ENCODE measurements at regions not wholly inside any gene's neighbourhood (a gene's known extent, or its start where the extent isn't known, plus 50 kb on each side); places are given as distances from the start of the nearest gene placed in this dataset.

GRCh38 chr11:15526859-15527450, 412.2 kb downstream of the INSC start:
- H3K9me3 ChIP-seq (ENCODE audit: control insufficient read depth, low read length) = peaks cover 42% of the 10 kb centered on the region
- DNase-seq = no peak
- H3K27ac ChIP-seq (ENCODE audit: low read depth, low read length) = no peak overlapping the region
- Mint-ChIP-seq H3K4me3 (no peak overlapping the region), H3K36me3 (ENCODE audit: low read depth) (peaks cover 4% of the 10 kb centered on the region), H3K27me3 (ENCODE audit: insufficient read depth) (no peaks in the 10 kb centered on the region), H3K9me3 (peaks cover 40% of the 10 kb centered on the region), H3K4me1 (no peaks in the 10 kb centered on the region), H3K27ac (no peak overlapping the region)
- no peaks in the 10 kb centered on the region for H3K4me1 ChIP-seq (ENCODE audit: control insufficient read depth, insufficient read depth, low read length)
- 33% methylated on average over 1 of the region's 2 CpGs; no CpG with 5 or more reads in 1 of the 2 experiments for WGBS, 2 experiments (ENCODE audit: insufficient coverage in 1 of 2, insufficient read length in 1 of 2)
- H3K36me3 ChIP-seq (ENCODE audit: control insufficient read depth, insufficient read depth, low read length) = no peaks in the 10 kb centered on the region
- no peak for TF ChIP-seq CTCF (conservative IDR thresholded peaks at IDR 0.05)
- H3K27me3 ChIP-seq (ENCODE audit: control insufficient read depth, insufficient read depth, low read length, poor library complexity, severe bottlenecking) = no peaks in the 10 kb centered on the region
- no peak overlapping the region for H3K9ac ChIP-seq (ENCODE audit: extremely low read depth, low read length, poor library complexity, severe bottlenecking)
- H3K4me3 ChIP-seq (ENCODE audit: low read length) = no peak overlapping the region

- Mint-ChIP-seq H3K9me3 (peaks cover 15% of the 10 kb centered on the region), H3K4me3 (no peak overlapping the region), H3K4me1 (no peaks in the 10 kb centered on the region), H3K27ac (no peak overlapping the region), H3K36me3 (ENCODE audit: low read depth) (peaks cover 3% of the 10 kb centered on the region), H3K27me3 (ENCODE audit: insufficient read depth) (no peaks in the 10 kb centered on the region)
- H3K9ac ChIP-seq (ENCODE audit: extremely low read depth, low read length, poor library complexity, severe bottlenecking) = no peak overlapping the region
- peaks cover 20% of the 10 kb centered on the region for H3K9me3 ChIP-seq (ENCODE audit: control insufficient read depth, low read length)
- no peaks in the 10 kb centered on the region for H3K27me3 ChIP-seq (ENCODE audit: control insufficient read depth, insufficient read depth, low read length, poor library complexity, severe bottlenecking)
- no peak for TF ChIP-seq CTCF (conservative IDR thresholded peaks at IDR 0.05)
- no peaks in the 10 kb centered on the region for H3K36me3 ChIP-seq (ENCODE audit: control insufficient read depth, insufficient read depth, low read length)
- no peak overlapping the region for H3K27ac ChIP-seq (ENCODE audit: low read depth, low read length)
- 60 to 93% methylated on average over 1 to 4 of the region's 4 CpGs for WGBS, 2 experiments (ENCODE audit: insufficient coverage in 1 of 2, insufficient read length in 1 of 2)
- H3K4me3 ChIP-seq (ENCODE audit: low read length) = no peak overlapping the region
- H3K4me1 ChIP-seq (ENCODE audit: control insufficient read depth, insufficient read depth, low read length) = no peaks in the 10 kb centered on the region
- no peak for DNase-seq
Observed at GRCh38 chr11:15532432-15532831, 417.7 kb downstream of the INSC start.

- Mint-ChIP-seq H3K27ac (no peak overlapping the region), H3K9me3 (peaks cover 9% of the 10 kb centered on the region), H3K27me3 (ENCODE audit: insufficient read depth) (no peaks in the 10 kb centered on the region), H3K36me3 (ENCODE audit: low read depth) (peaks cover 3% of the 10 kb centered on the region), H3K4me3 (no peak overlapping the region), H3K4me1 (peaks cover 11% of the 10 kb centered on the region)
- Histone ChIP-seq H3K36me3 (ENCODE audit: control insufficient read depth, insufficient read depth, low read length) (no peaks in the 10 kb centered on the region), H3K9ac (ENCODE audit: extremely low read depth, low read length, poor library complexity, severe bottlenecking) (no peak overlapping the region), H3K4me1 (ENCODE audit: control insufficient read depth, insufficient read depth, low read length) (no peaks in the 10 kb centered on the region), H3K4me3 (ENCODE audit: low read length) (no peak overlapping the region), H3K9me3 (ENCODE audit: control insufficient read depth, low read length) (peaks cover 5% of the 10 kb centered on the region), H3K27ac (ENCODE audit: low read depth, low read length) (no peak overlapping the region), H3K27me3 (ENCODE audit: control insufficient read depth, insufficient read depth, low read length, poor library complexity, severe bottlenecking) (no peaks in the 10 kb centered on the region)
- TF ChIP-seq CTCF (conservative IDR thresholded peaks at IDR 0.05) = no peak
- WGBS, 2 experiments (ENCODE audit: insufficient coverage in 1 of 2, insufficient read length in 1 of 2) = 91 to 100% methylated on average over 1 to 2 of the region's 2 CpGs
- no peak for DNase-seq
Observed at GRCh38 chr11:15534266-15534665, 419.5 kb downstream of the INSC start.

All from endodermal cell (in vitro differentiated cells).